GM10248 (cell line): ENCODE measurements at regions not wholly inside any gene's neighbourhood (a gene's known extent, or its start where the extent isn't known, plus 50 kb on each side); places are given as distances from the start of the nearest gene placed in this dataset.

ENCODE experiments used
- CTCF ChIA-PET: fragments of 300-600 bp; sonication (Branson Sonifier 250); formaldehyde crosslinking; extraction: SDS; loops from one replicate; lab custom pipeline; 2021; ENCODE audit warnings: antibody characterized with exemption; lab: Yijun Ruan, JAX
- POLR2A ChIA-PET: fragments of 350-650 bp; sonication (Branson Sonifier 250); formaldehyde crosslinking; extraction: SDS; loops from one replicate; lab custom pipeline; 2020; ENCODE audit warnings: antibody characterized with exemption; lab: Yijun Ruan, JAX
- DNase-seq: peaks from one replicate; pipeline ENCODE4 v3.0.0; 2012; ENCODE audit errors: extremely low spot score
- TF ChIP-seq, protein P1 (sequence below): IDR thresholded peaks from 2 replicates; pipeline ENCODE4 v1.5.1; 2012; ENCODE audit warnings: mild to moderate bottlenecking, low read depth; ENCODE audit errors: extremely low read depth, missing control alignments, control extremely low read depth

DNA sequence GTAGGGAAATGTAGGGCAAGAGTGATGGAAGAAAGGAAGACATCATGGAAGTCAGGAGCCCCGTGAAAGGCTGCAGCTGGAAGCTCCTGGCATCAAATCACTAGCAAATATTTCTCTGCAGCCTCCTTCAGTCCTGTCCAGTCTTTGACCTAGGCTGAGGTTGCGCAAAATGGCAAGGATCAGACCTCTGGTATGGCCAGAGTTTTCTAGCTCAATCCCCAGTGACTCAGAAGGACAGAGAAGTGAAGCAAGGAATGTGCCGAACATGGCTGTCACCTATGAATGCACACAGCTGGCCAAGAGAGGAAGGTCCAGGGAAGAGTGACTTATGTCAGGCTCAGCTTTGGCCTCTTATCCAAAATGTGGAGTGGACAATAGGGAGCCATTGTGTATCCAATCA, 71.1 kb upstream of the PHOX2B start:
- ChIA-PET CTCF (interaction anchor here (1.2 to 1.3 kb wide), 2 partner anchors 13 to 14 kb away, joined by 4 to 5 read pairs; no protein-coding TSS in a partner anchor), POLR2A (no interaction called here)
- TF ChIP-seq, protein P1, sequence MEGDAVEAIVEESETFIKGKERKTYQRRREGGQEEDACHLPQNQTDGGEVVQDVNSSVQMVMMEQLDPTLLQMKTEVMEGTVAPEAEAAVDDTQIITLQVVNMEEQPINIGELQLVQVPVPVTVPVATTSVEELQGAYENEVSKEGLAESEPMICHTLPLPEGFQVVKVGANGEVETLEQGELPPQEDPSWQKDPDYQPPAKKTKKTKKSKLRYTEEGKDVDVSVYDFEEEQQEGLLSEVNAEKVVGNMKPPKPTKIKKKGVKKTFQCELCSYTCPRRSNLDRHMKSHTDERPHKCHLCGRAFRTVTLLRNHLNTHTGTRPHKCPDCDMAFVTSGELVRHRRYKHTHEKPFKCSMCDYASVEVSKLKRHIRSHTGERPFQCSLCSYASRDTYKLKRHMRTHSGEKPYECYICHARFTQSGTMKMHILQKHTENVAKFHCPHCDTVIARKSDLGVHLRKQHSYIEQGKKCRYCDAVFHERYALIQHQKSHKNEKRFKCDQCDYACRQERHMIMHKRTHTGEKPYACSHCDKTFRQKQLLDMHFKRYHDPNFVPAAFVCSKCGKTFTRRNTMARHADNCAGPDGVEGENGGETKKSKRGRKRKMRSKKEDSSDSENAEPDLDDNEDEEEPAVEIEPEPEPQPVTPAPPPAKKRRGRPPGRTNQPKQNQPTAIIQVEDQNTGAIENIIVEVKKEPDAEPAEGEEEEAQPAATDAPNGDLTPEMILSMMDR, result no peak
- no peak for DNase-seq

DNA sequence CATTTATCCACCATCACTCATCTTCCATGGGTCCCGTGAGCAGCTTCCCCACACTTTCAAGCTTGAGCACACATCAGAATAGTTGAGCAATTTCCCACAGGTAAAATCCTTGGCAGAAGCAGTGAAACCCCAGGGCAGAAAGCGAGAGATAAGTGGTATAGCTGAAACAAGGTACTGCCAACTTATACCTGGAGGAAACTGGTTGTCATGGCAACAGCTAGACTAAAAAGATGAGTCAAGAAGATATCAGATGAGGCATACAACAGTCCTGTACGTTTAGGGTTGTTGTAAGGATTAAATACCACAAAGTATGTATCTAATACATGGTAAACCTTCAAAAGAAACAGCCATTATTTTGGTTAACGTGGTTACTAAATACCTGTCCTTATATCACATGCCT, 66.9 kb upstream of the PHOX2B start:
- ChIA-PET POLR2A (no interaction called here), CTCF (interaction anchor here (1.1 kb wide), 1 partner anchor 8 kb away, joined by 3 read pairs; no protein-coding TSS in a partner anchor)
- DNase-seq, result no peak
- TF ChIP-seq, protein P1, result no peak

- DNase-seq, result no peak
- ChIA-PET POLR2A (no interaction called here), CTCF (interaction anchor here (0.7 kb wide), 1 partner anchor 534 kb away, joined by 3 read pairs; no protein-coding TSS in a partner anchor)
- TF ChIP-seq, protein P1, result no peak
Measured at GRCh38 chr4:41814565-41814964, 66.0 kb upstream of the PHOX2B start.

DNA sequence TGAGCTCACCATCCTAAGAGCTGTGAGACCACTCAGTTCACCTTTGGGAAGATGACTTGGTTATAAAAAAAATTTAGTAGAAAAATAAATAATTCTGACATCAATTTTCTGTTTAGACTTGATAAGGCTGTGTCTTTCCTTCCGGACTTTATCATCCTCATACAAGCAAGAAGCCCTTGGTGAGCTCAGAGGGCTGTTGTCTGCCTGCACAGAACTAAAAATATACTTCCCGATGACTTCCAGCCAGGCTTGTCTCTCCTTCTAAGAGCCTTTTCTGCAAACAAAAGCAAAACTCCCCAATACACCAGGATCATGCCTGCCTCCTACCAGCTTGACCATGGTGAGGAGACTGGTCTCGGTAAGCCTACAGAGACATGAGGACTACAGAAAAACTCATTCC, 58.3 kb upstream of the PHOX2B start:
- CTCF ChIA-PET, result interaction anchor here (1.1 kb wide), 1 partner anchor 9 kb away, joined by 3 read pairs; no protein-coding TSS in a partner anchor
- POLR2A ChIA-PET, result no interaction called here

DNA sequence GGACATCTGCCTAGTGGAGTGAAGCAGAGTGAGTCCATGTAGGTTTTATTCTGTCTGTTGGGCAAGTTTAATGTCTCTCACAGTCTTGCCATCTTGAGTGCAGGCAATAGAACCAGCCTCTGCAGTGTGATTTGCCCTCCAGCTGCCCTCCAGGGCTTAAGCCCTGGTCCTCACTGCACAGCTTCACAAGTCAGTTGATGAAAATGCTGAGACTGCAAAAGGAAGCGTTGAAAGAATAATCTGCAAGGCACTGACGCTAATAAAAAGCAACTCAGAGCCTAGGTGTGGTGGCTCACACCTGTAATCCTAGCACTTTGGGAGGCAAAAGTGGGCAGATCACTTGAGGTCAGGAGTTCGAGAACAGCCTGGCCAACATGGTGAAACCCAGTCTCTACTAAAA, 54.1 kb upstream of the PHOX2B start:
- TF ChIP-seq, protein P1, result no peak
- ChIA-PET CTCF (no interaction called here), POLR2A (no interaction called here)
- no peak for DNase-seq

More for the DNA sequence above, 58.3 kb upstream of the PHOX2B start:
- DNase-seq, result no peak
- TF ChIP-seq, protein P1, result no peak

GRCh38 chr4:41799126-41799525, 50.6 kb upstream of the PHOX2B start:
- CTCF ChIA-PET, result no interaction called here
- TF ChIP-seq, protein P1, result no peak
- DNase-seq, result no peak
- POLR2A ChIA-PET, result no interaction called here
